ENCODE measurements at regions not wholly inside any gene's neighbourhood (a gene's known extent, or its start where the extent isn't known, plus 50 kb on each side); places are given as distances from the start of the nearest gene placed in this dataset.

DNA sequence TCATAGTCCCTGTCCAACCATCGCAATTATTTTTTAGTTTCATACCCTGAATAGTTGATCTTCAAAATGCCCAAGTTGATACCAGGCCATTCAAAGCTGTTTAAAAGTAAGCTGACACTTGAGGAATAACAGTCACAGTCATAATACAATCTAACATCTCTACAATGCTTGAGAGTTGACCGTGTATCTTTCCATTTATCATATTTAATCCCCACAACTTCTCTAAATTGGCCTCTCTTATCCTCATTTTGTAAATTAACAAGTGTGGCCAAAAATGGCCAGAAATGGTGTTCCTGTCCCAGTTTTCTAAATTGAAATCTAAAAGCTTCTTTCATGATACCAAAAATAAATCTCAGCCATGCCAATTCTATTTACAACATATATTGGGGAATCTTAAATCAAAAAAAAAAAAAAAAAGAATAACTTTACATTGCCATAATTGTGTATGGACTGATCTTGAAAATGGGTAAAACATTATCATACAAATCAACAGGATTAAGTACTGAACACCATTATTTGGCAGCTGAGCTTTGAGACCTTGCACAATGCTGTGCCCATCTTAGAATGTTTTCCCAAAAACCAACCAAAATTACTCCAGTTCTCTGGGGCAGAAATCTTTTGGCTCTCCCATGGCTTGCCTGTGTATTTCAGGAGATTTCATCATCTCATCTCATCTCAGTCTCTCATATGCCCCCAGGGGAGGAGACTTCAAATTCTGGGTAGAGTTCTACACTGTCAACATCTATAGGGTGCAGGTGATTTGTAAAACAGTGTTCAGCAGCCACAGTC lies 448.7 kb upstream of the JARID2 start:
- H3K9me3 ChIP-seq: peaks cover 0 to 4% (median 0%) of the 10 kb centered on the region in 4 donors
- WGBS: 62% methylated on average over 2 of the region's 2 CpGs
- H3K4me1 ChIP-seq: peaks cover 0 to 8% (median 3%) of the 10 kb centered on the region in 4 donors
- intact Hi-C loops (cut with DNase I): no loop called here
- H3K4me3 ChIP-seq: no peak overlapping the region
- H3K27ac ChIP-seq (replicated peaks in 1 of 4): no peak overlapping the region
- no peaks in the 10 kb centered on the region for H3K27me3 ChIP-seq
- no peak for TF ChIP-seq POLR2A (IDR thresholded peaks at IDR 0.05; ENCODE audit: low read depth)
- no peak for TF ChIP-seq POLR2AphosphoS5 (IDR thresholded peaks at IDR 0.05)
- TF ChIP-seq, protein P1, sequence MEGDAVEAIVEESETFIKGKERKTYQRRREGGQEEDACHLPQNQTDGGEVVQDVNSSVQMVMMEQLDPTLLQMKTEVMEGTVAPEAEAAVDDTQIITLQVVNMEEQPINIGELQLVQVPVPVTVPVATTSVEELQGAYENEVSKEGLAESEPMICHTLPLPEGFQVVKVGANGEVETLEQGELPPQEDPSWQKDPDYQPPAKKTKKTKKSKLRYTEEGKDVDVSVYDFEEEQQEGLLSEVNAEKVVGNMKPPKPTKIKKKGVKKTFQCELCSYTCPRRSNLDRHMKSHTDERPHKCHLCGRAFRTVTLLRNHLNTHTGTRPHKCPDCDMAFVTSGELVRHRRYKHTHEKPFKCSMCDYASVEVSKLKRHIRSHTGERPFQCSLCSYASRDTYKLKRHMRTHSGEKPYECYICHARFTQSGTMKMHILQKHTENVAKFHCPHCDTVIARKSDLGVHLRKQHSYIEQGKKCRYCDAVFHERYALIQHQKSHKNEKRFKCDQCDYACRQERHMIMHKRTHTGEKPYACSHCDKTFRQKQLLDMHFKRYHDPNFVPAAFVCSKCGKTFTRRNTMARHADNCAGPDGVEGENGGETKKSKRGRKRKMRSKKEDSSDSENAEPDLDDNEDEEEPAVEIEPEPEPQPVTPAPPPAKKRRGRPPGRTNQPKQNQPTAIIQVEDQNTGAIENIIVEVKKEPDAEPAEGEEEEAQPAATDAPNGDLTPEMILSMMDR (IDR thresholded peaks at IDR 0.05): no peak
- TF ChIP-seq EP300 (IDR thresholded peaks at IDR 0.05): no peak
- H3K36me3 ChIP-seq: no peaks in the 10 kb centered on the region
- DNase-seq (ENCODE audit: extremely low spot score): no peak

DNA sequence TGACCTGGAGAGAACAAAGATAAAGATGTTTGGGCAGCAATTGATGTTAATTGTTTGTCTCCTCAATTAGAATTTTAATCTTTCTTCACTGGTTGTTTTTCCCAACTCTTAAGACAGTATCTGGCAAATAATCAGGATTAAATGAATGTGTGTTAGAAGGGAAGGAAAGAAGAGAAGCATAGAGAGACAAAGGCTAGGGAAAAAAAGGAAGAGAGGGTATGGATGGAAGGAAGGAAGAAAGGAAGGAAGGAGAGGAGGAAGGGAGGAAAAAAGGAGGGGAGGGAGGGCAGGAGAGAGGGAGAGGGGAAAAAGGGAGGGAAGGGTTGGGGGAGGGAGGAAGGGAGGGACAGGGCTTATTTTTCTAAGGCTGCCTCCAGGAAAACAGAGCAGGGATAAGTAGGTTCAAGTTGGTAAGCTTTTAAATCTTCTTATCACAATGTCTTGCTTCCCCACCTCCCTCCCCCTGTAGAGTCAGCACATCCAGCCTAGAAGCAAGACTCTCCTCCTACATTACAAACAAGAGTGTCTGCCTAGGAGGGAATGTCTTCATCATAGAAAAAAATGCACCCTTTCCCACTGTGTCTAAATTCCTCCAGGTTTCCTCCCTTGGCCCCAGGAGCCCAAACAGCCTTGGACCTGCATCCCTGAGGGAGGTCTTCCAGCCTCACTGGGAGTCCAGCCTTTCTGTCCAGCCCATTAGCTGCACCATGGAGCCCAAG lies 447.8 kb upstream of the JARID2 start:
- no peak overlapping the region for H3K4me3 ChIP-seq
- no peaks in the 10 kb centered on the region for H3K27me3 ChIP-seq
- H3K4me1 ChIP-seq: peaks cover 0 to 12% (median 3%) of the 10 kb centered on the region in 4 donors
- intact Hi-C loops (cut with DNase I): no loop called here
- H3K9me3 ChIP-seq: peaks cover 0 to 4% (median 0%) of the 10 kb centered on the region in 4 donors
- no peak for DNase-seq (ENCODE audit: extremely low spot score)
- TF ChIP-seq POLR2AphosphoS5 (IDR thresholded peaks at IDR 0.05) (no peak), EP300 (IDR thresholded peaks at IDR 0.05) (no peak), POLR2A (IDR thresholded peaks at IDR 0.05; ENCODE audit: low read depth) (no peak)
- TF ChIP-seq, protein P1 (IDR thresholded peaks at IDR 0.05): no peak
- no peak overlapping the region for H3K27ac ChIP-seq (replicated peaks in 1 of 4)
- no peaks in the 10 kb centered on the region for H3K36me3 ChIP-seq

DNA sequence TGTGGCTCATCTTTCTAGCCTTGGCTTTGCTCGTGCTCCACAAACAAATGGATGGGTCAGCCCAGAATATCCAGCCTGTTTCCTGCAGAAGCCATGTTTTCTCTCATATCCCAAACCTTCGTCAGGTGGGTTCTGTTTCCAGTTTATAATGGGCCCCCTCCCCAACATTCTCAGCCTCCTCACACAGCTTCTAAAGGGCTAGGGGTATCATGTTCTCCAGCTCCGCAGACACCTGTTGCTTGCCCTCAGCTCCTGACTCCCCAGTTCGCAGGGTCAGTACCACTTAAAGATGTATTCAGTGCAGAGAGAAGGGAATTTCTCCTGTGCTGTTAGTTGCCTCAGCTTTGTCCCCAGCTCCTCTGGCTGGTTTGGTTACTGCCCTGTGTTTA lies 447.3 kb upstream of the JARID2 start:
- Histone ChIP-seq H3K9me3 (peaks cover 0 to 4% (median 0%) of the 10 kb centered on the region in 4 donors), H3K36me3 (no peaks in the 10 kb centered on the region), H3K27me3 (no peaks in the 10 kb centered on the region), H3K27ac (replicated peaks in 1 of 4) (no peak overlapping the region), H3K4me3 (no peak overlapping the region), H3K4me1 (peaks cover 0 to 12% (median 3%) of the 10 kb centered on the region in 4 donors)
- 83% methylated on average over 4 of the region's 4 CpGs for WGBS
- TF ChIP-seq, protein P1 (IDR thresholded peaks at IDR 0.05): no peak
- TF ChIP-seq POLR2AphosphoS5 (IDR thresholded peaks at IDR 0.05) (no peak), POLR2A (IDR thresholded peaks at IDR 0.05; ENCODE audit: low read depth) (no peak), EP300 (IDR thresholded peaks at IDR 0.05) (no peak)
- DNase-seq (ENCODE audit: extremely low spot score): no peak
- intact Hi-C loops (cut with DNase I): no loop called here

DNA sequence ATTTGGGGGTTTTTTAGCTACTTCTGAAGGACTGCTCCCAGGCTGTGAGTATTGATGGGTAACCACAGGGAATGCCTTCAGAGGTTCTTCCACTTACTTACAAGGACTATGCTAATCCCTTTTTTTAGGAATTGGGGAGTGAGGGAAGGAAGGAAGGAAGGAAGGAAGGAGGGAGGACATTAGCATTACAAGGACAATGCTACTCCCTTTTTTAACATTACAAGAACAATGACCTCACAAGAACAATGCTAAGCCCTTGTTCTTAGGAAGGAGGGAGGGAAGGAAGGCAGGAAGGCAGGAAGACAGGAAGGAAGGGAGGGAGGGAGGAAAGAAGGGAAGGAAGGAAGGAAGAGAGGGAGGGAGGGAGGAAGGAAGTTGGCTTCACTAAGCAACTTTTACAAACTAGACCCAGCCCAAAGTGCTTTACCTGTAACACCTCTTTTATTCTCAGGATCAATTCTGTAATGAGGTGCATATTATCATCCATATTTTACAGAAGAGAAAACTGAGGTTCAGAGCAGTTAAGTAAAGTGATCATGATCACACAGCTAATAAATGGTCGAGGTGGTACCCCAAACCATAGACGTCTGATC lies 446.8 kb upstream of the JARID2 start:
- WGBS: 93% methylated on average over 2 of the region's 2 CpGs
- Histone ChIP-seq H3K27me3 (no peaks in the 10 kb centered on the region), H3K36me3 (no peaks in the 10 kb centered on the region), H3K9me3 (peaks cover 0 to 4% (median 0%) of the 10 kb centered on the region in 4 donors), H3K27ac (replicated peaks in 1 of 4) (no peak overlapping the region), H3K4me1 (peaks cover 0 to 13% (median 3%) of the 10 kb centered on the region in 4 donors), H3K4me3 (no peak overlapping the region)
- TF ChIP-seq POLR2A (IDR thresholded peaks at IDR 0.05; ENCODE audit: low read depth) (no peak), POLR2AphosphoS5 (IDR thresholded peaks at IDR 0.05) (no peak), EP300 (IDR thresholded peaks at IDR 0.05) (no peak)
- TF ChIP-seq, protein P1 (IDR thresholded peaks at IDR 0.05): no peak
- DNase-seq (ENCODE audit: extremely low spot score): no peak
- intact Hi-C loops (cut with DNase I): no loop called here
